ENCODE measurements at regions not wholly inside any gene's neighbourhood (a gene's known extent, or its start where the extent isn't known, plus 50 kb on each side); places are given as distances from the start of the nearest gene placed in this dataset.

- TF ChIP-seq ZBTB11 (CRISPR knock-in tag; IDR thresholded peaks at IDR 0.05) (no peak), GATAD2A (IDR thresholded peaks at IDR 0.05) (no peak), TCF3 (CRISPR knock-in tag; IDR thresholded peaks at IDR 0.05) (peak; percentile 54; the same call in 1 of the 2 replicates), KLF13 (tag; IDR thresholded peaks at IDR 0.05; ENCODE audit: borderline replicate concordance, low read depth) (no peak), NFE2 (IDR thresholded peaks at IDR 0.05; ENCODE audit: low read depth) (no peak), ZNF780A (CRISPR knock-in tag; IDR thresholded peaks at IDR 0.05) (no peak), TAL1 (IDR thresholded peaks at IDR 0.05) (peak; percentile 58), MLX (CRISPR knock-in tag; conservative IDR thresholded peaks at IDR 0.05) (no peak), TEAD2 (tag; IDR thresholded peaks at IDR 0.05) (no peak), DMBX1 (CRISPR knock-in tag; IDR thresholded peaks at IDR 0.05; ENCODE audit: borderline replicate concordance) (peak; percentile 59; the same call in 1 of the 2 replicates), HNRNPH1 (optimal IDR thresholded peaks at IDR 0.05; ENCODE audit: low read depth, low read length) (no peak), SMAD4 (CRISPR knock-in tag; conservative IDR thresholded peaks at IDR 0.05) (peak; percentile 78), BHLHE40 (IDR thresholded peaks at IDR 0.05; ENCODE audit: low read length) (no peak), SRSF9 (IDR thresholded peaks at IDR 0.05; ENCODE audit: borderline replicate concordance, low read depth, low read length) (no peak)
- TF ChIP-seq, protein P1, sequence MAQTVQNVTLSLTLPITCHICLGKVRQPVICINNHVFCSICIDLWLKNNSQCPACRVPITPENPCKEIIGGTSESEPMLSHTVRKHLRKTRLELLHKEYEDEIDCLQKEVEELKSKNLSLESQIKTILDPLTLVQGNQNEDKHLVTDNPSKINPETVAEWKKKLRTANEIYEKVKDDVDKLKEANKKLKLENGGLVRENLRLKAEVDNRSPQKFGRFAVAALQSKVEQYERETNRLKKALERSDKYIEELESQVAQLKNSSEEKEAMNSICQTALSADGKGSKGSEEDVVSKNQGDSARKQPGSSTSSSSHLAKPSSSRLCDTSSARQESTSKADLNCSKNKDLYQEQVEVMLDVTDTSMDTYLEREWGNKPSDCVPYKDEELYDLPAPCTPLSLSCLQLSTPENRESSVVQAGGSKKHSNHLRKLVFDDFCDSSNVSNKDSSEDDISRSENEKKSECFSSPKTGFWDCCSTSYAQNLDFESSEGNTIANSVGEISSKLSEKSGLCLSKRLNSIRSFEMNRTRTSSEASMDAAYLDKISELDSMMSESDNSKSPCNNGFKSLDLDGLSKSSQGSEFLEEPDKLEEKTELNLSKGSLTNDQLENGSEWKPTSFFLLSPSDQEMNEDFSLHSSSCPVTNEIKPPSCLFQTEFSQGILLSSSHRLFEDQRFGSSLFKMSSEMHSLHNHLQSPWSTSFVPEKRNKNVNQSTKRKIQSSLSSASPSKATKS (CRISPR knock-in tag; IDR thresholded peaks at IDR 0.05) = no peak
- TF ChIP-seq, protein P2, sequence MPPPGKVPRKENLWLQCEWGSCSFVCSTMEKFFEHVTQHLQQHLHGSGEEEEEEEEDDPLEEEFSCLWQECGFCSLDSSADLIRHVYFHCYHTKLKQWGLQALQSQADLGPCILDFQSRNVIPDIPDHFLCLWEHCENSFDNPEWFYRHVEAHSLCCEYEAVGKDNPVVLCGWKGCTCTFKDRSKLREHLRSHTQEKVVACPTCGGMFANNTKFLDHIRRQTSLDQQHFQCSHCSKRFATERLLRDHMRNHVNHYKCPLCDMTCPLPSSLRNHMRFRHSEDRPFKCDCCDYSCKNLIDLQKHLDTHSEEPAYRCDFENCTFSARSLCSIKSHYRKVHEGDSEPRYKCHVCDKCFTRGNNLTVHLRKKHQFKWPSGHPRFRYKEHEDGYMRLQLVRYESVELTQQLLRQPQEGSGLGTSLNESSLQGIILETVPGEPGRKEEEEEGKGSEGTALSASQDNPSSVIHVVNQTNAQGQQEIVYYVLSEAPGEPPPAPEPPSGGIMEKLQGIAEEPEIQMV (tag; conservative IDR thresholded peaks at IDR 0.05; ENCODE audit: low read depth) = no peak
- TF ChIP-seq, protein P3, sequence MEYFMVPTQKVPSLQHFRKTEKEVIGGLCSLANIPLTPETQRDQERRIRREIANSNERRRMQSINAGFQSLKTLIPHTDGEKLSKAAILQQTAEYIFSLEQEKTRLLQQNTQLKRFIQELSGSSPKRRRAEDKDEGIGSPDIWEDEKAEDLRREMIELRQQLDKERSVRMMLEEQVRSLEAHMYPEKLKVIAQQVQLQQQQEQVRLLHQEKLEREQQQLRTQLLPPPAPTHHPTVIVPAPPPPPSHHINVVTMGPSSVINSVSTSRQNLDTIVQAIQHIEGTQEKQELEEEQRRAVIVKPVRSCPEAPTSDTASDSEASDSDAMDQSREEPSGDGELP (CRISPR knock-in tag; IDR thresholded peaks at IDR 0.05; ENCODE audit: borderline replicate concordance) = no peak
- TF ChIP-seq, protein P4, sequence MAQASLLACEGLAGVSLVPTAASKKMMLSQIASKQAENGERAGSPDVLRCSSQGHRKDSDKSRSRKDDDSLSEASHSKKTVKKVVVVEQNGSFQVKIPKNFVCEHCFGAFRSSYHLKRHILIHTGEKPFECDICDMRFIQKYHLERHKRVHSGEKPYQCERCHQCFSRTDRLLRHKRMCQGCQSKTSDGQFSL (CRISPR knock-in tag; IDR thresholded peaks at IDR 0.05) = no peak
- TF ChIP-seq, protein P4 (tag; IDR thresholded peaks at IDR 0.05) = no peak
These were observed 76.7 kb upstream of the ALOX12 start (continued) for GRCh38 chr17:6919158-6919557.

Measured in K562 (cell line).